Fibroblast of skin of left biceps (primary cell): ENCODE measurements at regions not wholly inside any gene's neighbourhood (a gene's known extent, or its start where the extent isn't known, plus 50 kb on each side); places are given as distances from the start of the nearest gene placed in this dataset.
A peak's percentile ranks its signal among the peaks of the same experiment; 100 is the strongest.

Experiments
- DNase-seq, 2 experiments: peaks; one replicate each; pipeline ENCODE4 v3.0.0-alpha.2; 2013; ENCODE audit warnings: low read depth in 2 of 2

- DNase-seq, result no peak
Observed at GRCh38 chr6:113489952-113490746, 367.0 kb upstream of the MARCKS start.

GRCh38 chr6:113491376-113491775 is 365.8 kb upstream of the MARCKS start:
- DNase-seq, result no peak

- no peak for DNase-seq
Observed at GRCh38 chr6:113493991-113494390, 363.2 kb upstream of the MARCKS start.

GRCh38 chr6:113495521-113495920 is 361.6 kb upstream of the MARCKS start:
- peak; percentile 34 to 35 for DNase-seq

- no peak for DNase-seq
Observed at GRCh38 chr6:113496166-113496565, 361.0 kb upstream of the MARCKS start.

- DNase-seq, result no peak
Observed at GRCh38 chr6:113500221-113500620, 356.9 kb upstream of the MARCKS start.

- DNase-seq, result no peak
Observed at GRCh38 chr6:113505084-113505699, 352.0 kb upstream of the MARCKS start.

GRCh38 chr6:113508249-113508648 is 348.9 kb upstream of the MARCKS start:
- no peak for DNase-seq

- DNase-seq, result no peak
Observed at GRCh38 chr6:113511100-113511499, 346.0 kb upstream of the MARCKS start.

- DNase-seq, result no peak
Observed at GRCh38 chr6:113512576-113512975, 344.6 kb upstream of the MARCKS start.

- DNase-seq, result no peak
Observed at GRCh38 chr6:113513086-113513485, 344.1 kb upstream of the MARCKS start.

GRCh38 chr6:113522376-113522775 is 334.8 kb upstream of the MARCKS start:
- no peak for DNase-seq

- no peak for DNase-seq
Observed at GRCh38 chr6:113524826-113525225, 332.3 kb upstream of the MARCKS start.

GRCh38 chr6:113526553-113526952 is 330.6 kb upstream of the MARCKS start:
- no peak for DNase-seq

GRCh38 chr6:113526995-113527394 is 330.1 kb upstream of the MARCKS start:
- DNase-seq, result no peak

GRCh38 chr6:113528111-113528510 is 329.0 kb upstream of the MARCKS start:
- no peak for DNase-seq

- no peak for DNase-seq
Observed at GRCh38 chr6:113529196-113529595, 327.9 kb upstream of the MARCKS start.

- no peak for DNase-seq
Observed at GRCh38 chr6:113529879-113530278, 327.3 kb upstream of the MARCKS start.

- no peak for DNase-seq
Observed at GRCh38 chr6:113530769-113531168, 326.4 kb upstream of the MARCKS start.

GRCh38 chr6:113539202-113539601 is 317.9 kb upstream of the MARCKS start:
- no peak for DNase-seq

- no peak for DNase-seq
Observed at GRCh38 chr6:113539623-113540022, 317.5 kb upstream of the MARCKS start.

GRCh38 chr6:113540466-113540865 is 316.7 kb upstream of the MARCKS start:
- DNase-seq, result peak; percentile 72 to 79

- no peak for DNase-seq
Observed at GRCh38 chr6:113551168-113551567, 306.0 kb upstream of the MARCKS start.
